GM19043 (cell line): ENCODE measurements at regions not wholly inside any gene's neighbourhood (a gene's known extent, or its start where the extent isn't known, plus 50 kb on each side); places are given as distances from the start of the nearest gene placed in this dataset.
A peak's percentile ranks its signal among the peaks of the same experiment; 100 is the strongest.
"Not testable (repeated sequence)": the region's sequence is repeated elsewhere in the genome, so short reads cannot be mapped to it uniquely, and the experiment has no call there.

ENCODE experiments used
- ATAC-seq: cut with Tn5 transposase; IDR thresholded peaks from one replicate; pipeline ENCODE4 v1.9.1; 2021; ENCODE audit warnings: low read depth; ENCODE audit not compliant: unreplicated experiment

DNA sequence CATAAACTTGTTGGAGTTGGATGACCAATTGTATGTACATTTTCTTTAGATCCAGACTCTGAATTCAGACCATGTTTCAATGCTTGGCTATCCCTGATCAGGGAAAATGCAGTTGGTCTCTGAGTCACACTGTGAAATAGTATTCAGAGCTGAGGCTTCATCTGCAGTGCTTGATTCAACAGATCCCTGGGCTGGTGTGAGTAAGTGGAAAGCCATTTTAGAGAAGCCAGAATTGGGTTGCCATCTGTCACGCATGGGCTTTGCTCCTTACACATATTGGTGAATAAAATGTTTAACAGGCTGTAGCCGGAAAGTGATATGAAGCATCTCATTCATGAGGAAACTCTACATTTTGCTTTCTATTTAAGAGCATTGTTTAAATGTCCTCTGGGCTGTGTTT lies 50.0 kb upstream of the ACYP2 start:
- no peak for ATAC-seq

DNA sequence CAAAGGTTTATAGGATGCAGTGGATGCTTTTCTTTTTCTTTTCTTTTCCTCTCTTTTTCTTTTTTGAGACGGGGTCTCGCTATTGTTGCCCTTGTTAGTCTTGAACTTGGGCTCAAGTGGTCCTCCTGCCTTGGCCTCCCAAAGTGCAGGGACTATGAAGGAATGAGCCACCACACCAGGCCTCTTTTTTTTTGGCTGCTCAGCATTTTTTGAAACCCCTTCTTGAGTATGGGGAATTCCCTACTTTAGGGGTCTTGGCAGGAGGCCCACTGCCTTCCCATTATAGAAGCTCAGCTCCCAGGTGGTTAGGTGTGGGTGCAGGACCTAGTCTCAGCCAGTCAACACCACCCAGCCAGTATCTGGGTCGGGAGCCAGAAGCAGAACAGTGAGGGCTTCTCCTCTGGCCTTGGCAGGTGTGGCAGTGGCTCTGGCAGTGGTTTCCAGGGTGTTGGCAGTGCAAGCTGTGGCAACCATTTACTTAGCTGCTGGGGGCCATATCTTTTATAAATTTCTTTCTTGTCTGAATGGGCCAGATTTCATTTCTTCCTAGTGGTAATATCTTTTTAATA lies 51.4 kb upstream of the ACYP2 start:
- ATAC-seq, result no peak

DNA sequence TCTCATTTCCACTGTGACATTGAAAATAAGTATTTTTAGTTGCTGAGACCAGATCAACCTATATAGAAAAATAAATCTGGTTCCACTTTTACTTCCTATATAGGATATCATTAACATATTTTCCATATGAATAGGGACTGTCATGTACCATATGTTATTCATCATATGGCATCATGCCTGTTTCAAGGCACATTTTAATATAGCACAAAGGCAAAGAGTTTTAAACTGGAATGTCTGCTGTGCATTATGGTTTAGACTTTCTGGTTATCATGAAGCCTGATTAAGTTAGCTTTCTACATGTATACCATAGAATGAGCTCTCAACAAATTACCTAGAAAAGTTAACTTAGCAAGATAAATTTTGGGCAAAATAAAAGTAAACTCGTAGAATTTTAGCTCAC lies 53.0 kb upstream of the ACYP2 start:
- no peak for ATAC-seq

DNA sequence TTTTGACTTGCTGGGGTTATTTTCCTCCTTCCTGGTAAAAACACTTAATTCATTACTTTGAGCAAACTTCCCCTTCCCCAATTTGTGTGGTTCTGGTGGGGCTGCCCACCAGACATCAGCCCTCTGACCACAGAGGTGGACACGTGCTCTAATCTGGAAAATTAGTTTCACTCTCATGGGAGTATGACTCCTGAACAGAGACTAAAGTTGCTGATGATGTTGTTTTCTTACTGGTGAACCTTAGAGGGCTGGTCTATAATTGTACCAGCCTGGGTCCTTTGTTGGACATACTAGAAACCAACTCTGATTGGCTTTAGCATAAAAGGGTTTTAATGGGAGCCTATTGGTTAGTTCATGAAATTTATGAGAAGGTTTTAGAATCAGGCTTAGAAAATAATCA lies 54.1 kb upstream of the ACYP2 start:
- no peak for ATAC-seq

DNA sequence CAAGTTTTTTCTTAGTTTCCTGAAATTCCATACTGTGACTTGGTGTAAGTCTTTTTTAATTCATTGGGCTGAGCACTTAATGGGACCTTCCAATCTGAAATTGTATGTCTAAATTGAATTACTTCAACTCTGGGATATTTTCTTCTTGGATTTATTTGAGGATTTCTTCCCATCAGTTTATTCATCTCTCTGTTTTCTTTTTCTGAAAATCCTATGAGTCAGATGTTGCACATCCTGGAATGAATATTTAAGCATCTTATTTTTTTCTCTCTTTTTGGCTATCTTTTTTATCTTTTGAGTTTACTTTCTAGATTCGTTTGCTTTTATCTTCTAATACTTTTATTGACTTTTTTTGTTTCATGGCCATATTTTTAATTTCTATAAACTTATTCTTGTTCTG lies 55.4 kb upstream of the ACYP2 start:
- ATAC-seq, result no peak

DNA sequence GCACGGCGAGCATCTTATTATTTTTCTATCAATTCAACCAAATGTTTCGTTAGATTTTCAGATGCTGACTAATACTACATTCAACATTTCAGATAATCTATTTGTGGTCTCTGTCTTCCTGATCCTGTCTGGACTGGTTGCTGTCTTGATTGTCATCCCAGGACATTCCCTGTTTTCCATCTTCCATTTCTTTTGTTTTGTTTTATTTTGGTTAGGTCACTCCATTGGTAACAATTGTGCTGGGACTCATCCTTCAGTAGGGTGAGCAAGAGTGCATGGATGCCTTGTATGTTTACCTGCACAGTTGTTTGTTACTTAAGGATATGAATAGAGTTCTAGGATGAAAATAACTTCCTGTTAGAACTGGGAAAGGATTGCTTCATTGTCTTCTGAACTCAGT lies 55.9 kb upstream of the ACYP2 start:
- ATAC-seq, result no peak

DNA sequence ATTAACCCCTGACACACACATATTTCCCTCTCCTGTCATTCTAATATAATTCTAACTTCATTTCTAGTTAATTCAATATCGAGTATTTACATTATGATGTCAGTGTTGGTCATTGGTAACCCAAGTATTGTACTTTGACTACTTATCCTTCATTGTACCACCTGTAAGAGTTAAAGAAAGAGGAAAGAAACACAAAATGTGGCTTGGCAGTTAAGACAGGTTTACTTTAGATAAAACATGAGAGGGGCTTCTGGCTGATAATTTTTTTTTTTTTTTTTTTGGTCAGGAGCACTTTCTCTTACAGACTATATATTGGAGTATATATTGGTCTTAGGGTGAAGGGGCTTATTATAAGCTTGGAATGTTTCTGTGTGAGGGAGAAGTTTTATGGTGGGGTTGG lies 57.0 kb upstream of the ACYP2 start:
- no peak for ATAC-seq

DNA sequence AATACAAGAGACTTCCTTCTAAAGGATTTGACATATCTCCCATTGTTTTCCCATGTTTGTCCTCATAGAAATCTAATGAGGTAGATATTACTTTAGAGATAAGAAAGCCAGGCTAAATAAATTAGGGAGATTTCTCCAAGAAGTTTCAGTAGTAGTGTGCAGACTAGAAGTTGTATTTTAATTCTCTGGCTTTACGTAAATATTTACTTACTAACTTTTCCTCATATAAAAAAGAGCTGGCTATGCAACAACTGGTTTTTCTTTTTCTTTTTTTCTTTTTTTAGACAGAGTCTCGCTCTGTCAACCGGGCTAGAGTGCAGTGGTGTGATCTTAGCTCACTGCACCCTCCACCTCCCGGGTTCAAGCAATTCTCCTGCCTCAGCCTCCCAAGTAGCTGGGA lies 60.6 kb upstream of the ACYP2 start:
- no peak for ATAC-seq

DNA sequence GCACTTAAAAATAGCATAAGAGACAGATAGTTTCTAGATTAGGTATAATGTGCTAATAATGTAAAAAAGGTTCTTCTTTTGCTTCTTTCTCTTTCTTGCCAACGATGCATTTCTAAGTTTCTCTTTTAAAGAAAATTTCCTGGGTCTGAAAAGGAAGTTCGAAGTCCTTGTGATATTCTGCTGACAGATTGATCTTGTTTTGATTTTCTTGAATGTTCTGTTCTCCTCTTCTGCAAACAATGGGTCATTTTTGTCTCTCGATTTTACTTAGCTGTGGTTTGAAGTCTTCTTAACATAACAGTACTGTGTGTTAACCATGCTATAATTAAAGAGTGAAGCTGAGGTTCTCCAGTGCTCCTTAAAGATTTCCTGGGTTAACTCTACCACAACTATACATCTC lies 61.1 kb upstream of the ACYP2 start:
- ATAC-seq, result peak; percentile 68

DNA sequence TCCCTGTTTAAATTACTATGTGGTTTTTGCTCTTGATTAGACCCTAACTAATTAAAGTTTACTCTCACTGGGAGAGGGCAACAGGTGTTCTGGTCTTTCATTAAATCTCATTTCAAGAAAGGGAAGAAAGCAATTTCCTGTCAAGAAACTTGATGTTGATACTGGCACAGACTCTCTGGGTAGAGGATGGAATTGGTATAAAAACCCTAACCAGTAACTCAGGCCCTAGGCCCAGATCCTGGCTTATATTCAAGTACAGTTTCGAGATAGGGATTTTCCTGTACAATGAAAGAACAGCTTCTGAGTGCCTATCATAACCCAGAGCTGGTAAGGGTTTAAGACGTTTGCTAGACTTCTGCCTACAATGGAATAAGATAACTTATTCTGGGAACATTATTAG lies 61.6 kb upstream of the ACYP2 start:
- ATAC-seq, result no peak

DNA sequence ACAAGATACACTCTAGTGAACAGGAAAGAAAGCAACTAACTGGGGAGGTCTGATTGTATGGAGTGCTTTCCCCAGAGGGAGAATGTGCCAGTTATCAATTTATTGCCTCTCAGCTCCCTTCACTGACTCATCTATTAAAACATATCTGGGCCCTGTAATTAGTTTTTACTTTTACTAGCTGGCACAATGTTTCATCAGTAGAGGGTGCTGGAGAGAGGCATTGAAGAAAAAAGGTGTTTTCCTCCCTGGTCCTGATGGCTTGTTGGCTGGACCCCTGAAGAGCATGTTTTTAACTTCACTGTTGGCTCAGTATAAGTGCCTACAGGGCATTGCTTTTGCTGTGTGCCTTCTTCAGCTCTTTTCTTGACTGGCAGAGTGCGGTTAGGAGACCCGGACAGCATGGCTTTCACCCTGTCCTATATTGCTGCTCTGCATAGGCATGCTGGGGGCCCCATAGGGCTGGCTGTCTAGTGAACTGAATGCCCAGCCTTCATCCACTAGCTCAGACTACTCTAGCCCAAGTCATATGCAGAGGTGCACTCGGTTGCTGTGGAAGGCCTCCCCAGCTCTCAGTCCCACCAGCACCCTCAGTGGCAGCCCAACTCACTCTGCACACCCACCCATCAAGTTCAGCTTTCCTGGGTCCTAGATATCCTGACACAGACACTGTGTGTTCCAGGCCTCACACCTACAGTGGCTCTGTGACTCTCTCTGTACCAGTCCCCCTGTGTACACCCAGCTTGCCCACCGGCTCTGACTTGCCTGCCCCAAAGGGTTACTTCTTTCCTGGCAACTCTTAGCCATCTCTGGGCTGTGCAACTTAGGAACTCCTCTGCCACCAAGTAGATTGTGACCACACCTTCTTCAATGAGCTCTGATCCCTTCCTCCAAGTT lies 62.3 kb upstream of the ACYP2 start:
- no peak for ATAC-seq

DNA sequence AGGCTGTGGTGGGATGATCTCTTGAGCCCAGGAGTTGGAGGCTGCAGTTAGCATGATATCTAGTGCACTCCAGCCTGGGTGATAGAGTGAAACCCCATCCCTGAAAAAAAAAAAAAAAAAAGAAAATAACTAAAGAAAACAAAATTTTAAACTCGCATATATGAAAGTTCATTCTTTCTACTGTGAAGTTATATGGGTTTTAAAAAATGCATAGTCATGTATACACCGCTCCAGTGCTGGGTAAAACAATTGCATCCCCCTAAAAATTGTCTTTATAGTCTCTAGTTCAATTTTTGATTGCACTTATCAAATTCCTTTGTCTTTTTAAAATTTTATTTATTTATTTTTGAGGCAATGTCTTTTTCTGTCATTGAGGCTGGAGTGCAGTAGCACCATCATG lies 65.0 kb upstream of the ACYP2 start:
- ATAC-seq, result no peak

DNA sequence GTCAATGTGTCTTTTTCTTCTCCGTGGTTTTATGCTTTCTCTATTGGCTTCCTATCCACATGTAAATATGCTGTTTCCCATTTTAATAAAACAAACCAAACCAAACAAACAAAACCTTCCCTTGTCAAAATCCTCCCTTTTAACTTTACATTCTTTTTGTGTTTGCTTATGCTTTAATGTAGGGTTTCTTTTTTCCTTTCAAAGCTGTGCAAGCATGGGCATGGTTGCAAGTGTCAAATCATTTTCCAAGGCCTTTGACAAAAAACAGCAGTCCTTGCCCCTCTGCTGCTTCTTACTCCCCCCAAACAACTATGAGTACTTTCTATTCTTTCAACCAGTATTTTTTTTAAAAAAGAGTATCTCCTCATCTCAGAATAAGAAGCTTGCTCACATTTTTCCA lies 66.0 kb upstream of the ACYP2 start:
- no peak for ATAC-seq

DNA sequence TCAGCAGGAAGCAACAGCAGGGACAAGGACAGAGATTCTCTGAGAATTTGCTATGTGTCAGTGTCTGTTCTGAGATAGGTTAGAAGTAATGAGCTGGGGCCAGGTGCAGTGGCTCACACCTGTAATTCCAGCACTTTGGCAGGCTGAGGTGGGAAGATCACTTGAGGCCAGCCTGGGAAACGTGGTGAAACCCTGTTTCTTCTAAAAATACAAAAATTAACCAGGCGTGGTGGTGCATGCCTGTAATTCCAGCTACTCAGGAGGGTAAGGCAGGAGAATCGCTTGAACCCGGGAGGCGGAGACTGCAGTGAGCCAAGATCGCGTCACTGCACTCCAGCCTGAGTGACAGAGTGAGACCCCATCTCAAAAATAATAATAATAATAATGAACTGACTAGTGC lies 66.5 kb upstream of the ACYP2 start:
- not testable (repeated sequence) for ATAC-seq

DNA sequence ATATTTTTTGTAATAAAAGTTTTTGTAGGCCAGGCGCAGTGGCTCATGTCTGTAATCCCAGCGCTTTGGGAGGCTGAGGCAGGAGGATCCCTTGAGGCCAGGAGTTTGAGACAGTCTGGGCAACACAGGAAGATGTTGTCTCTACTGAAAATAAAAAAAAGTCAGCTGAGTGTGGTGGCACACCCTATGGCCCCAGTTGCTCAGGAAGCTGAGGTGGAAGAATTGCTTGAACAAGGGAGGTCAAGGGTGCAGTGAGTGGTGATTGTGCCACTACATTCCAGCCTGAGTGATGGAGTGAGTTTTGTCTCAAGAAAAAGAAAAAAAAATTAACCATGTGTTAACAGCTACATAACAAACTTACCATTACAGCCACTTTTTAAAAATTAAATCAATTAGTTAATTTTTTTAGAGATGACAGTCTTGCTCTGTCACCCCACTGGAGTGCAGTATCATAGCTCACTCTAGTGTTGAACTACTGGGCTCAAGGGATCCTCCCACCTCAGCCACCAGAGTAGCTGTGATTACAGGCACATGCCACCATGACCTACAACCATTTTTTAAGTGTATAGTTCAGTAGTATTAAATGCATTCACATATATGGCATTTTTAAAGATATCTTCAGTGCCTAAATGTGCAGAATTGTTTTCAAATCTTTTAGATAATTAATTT lies 67.2 kb upstream of the ACYP2 start:
- no peak for ATAC-seq

DNA sequence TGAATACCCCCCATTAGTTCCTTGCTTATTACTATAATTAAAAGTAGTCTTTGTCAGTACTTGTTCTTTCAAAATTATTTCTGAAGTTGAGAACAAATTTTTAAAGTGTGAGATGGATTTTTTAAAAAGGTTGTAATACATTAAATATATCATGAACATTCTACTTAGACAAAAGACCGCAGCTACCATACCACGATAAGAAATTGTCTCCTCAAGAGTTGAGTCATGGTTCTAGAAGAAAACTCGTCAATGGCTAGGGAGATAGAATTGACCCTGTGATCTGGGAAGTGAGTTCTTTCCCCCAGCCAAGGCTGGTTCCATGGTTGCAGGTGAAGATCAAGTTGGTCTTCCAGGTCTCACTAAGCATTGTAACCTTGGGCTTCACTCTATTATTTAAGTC lies 67.8 kb upstream of the ACYP2 start:
- no peak for ATAC-seq

DNA sequence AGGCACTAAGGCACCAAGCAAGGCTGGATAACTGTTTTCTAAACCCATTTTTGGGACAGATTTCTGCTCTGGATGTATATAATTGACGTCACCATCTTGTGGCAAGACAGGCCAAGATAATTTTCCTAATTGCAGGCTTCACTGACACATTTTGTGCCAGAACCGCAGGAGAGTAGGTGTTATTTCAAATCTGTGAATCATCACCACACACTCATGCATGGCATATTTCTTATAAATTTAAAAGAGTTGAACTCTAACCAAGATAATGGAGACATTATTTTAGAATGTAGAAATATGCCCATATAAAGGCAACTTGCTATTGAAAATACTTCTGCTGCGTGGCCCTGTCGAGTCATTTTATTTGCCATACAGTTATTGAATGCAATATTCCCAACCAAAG lies 68.3 kb upstream of the ACYP2 start:
- ATAC-seq, result no peak

DNA sequence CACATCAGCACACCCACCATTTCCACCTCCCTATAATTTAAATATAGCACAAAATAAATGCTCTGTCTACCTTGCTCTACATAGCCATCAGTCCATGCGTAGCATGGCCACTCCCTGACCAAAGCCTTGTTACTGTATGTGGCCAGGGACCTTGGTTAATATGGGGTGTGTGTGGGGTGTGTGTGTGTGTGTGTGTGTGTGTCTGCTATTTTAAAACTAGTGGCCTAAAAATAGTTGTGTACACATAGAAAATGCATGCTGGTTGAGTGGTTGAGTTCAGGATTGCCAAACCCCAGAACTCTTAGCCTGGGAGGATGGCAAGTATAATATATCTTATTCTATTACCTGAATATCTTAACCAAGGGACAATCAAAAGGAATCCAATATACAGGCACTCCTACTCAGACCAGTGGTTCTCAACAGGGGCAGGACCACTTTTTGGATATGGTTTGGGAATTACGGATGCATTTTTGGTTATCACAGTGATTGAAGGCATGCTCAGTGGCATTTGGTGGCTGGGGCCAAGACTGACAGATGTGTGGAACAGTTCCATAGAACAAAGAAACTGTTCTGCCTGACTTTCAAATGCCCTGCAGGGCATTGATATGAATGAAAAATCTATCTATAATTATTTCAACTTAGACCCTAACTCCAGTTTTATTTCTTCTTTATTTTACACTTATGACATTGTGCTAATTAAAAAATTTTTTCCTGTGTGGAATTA lies 72.3 kb upstream of the PSME4 start:
- no peak for ATAC-seq

DNA sequence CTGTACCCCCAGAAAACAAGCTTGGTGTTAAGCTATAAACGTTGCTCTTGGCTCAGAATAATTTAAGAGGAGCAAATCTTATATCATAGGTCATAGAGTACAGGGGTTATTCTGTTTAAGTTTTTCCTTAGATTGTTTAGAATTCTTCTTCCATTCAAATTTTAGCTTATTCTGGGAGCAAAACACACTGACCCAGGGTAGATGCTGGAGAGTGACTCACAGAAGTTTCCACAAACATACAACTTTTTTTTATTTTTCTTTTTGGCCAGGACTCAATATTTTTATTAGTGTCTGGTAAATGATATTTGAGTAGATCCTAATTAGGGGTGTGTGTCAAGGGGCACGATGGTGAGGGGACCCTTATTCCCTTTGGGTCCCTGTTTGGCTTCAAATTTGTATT lies 71.5 kb upstream of the PSME4 start:
- ATAC-seq, result no peak

DNA sequence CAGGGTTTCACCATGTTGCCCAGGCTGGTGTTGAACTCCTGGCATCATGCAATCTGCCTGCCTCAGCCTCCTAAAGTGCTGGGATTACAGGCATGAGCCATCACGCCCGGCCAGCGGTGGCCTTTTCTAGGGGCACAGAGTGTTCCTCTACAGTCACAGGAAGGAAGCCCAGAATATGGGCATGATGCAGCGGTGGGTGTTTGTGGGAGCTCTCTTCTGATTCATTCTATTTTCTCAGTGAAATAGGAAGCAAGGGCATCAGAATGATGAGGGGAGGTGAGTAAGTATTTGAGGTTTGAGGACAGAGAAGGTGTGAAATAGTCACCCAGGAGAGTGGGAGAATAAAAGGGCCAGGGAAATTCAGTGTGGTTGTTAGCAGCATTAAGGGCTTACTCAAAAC lies 70.3 kb upstream of the PSME4 start:
- no peak for ATAC-seq

DNA sequence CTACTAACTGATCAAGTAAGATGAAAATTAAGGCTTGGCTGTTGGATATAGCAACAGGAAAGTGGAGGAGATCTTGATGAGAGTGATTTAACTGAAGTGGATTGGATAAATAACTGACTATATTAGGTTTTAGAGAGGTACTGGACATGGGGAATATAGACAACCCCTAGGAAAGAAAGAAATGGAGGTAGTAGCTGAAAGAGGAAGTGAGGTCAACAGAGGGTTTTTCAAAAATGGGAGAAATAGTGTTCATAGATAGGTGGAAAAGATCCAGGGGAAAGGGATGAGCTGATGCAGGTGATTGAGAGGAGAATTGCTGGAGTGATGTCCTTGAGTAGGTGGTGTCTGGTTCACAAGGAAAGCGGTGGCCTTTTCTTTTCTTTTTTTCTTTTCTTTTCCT lies 69.9 kb upstream of the PSME4 start:
- ATAC-seq, result no peak
